ENCODE measurements at regions not wholly inside any gene's neighbourhood (a gene's known extent, or its start where the extent isn't known, plus 50 kb on each side); places are given as distances from the start of the nearest gene placed in this dataset.

DNA sequence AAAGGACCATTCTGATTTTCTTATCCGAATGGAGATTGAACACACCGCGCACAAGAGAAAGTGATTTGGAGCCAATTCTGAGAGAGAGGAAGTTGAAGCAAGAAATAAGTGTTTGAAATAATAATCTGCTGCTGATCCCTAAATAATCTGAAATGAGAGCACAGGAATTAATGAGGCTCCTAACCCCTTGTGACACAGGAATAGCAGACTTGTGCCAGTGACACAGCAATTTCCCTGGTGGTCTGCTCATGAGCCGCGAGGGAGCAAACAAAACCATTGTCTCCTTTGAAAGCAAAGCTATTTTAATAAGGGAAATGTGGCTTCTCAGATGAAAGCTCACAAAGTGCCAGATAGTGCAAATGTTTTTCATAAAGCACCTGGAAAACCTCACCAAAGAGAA lies 936.1 kb upstream of the WWC1 start:
- TF ChIP-seq, protein P1, sequence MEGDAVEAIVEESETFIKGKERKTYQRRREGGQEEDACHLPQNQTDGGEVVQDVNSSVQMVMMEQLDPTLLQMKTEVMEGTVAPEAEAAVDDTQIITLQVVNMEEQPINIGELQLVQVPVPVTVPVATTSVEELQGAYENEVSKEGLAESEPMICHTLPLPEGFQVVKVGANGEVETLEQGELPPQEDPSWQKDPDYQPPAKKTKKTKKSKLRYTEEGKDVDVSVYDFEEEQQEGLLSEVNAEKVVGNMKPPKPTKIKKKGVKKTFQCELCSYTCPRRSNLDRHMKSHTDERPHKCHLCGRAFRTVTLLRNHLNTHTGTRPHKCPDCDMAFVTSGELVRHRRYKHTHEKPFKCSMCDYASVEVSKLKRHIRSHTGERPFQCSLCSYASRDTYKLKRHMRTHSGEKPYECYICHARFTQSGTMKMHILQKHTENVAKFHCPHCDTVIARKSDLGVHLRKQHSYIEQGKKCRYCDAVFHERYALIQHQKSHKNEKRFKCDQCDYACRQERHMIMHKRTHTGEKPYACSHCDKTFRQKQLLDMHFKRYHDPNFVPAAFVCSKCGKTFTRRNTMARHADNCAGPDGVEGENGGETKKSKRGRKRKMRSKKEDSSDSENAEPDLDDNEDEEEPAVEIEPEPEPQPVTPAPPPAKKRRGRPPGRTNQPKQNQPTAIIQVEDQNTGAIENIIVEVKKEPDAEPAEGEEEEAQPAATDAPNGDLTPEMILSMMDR (optimal IDR thresholded peaks at IDR 0.05 in 1 of 3, IDR thresholded peaks at IDR 0.05 in 1 of 3, conservative IDR thresholded peaks at IDR 0.05 in 1 of 3; ENCODE audit: extremely low read depth in 1 of 3, insufficient read depth in 2 of 3, low read length in 3 of 3), result no peak
- TF ChIP-seq EZH2 (IDR thresholded peaks at IDR 0.05; ENCODE audit: low read length), result no peak

All from keratinocyte (primary cell).